GM19328 (cell line): ENCODE measurements at regions not wholly inside any gene's neighbourhood (a gene's known extent, or its start where the extent isn't known, plus 50 kb on each side); places are given as distances from the start of the nearest gene placed in this dataset.
"Not testable (repeated sequence)": the region's sequence is repeated elsewhere in the genome, so short reads cannot be mapped to it uniquely, and the experiment has no call there.

Experiments used
- ATAC-seq: cut with Tn5 transposase; IDR thresholded peaks from one replicate; pipeline ENCODE4 v1.9.1; 2021; ENCODE audit warnings: mild to moderate bottlenecking, moderate library complexity; ENCODE audit not compliant: unreplicated experiment

DNA sequence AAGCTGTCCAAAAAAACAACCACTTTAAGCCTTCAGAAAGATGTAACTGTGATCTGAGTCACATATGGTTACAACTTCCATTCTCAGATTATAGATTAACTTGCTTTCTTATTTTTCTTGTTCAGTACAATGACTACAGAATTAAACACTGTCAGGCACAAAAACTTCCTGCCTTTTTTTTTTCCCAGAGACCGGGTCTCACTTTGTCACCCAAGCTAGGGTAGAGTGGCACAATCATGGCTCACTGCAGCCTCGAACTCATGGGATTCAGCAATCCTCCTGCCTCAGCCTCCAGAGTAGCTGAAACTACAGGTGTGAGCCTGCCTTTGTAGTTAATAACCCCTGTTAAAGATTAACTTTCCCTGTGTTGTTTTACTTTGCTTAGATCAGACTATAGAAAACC, 163.2 kb downstream of the AVL9 start:
- no peak for ATAC-seq

DNA sequence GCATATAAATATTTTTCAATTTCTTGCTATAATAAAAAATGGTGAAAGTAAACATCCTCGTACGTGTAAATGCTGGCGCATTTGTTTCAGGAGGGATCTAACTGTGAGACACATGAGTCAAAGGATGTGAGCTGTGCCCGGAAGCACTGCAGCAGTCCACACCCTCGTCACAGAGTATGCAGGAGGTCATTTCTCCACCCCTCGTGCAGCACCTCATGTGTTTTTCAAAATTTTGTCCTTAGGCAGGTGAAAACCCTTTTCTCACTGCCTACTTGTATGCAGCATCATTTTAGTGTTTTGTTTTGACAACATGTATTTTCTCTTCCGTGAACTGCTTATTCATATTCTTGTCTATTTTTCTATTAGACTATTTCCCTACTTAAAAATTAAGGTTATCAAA, 162.7 kb downstream of the AVL9 start:
- no peak for ATAC-seq

DNA sequence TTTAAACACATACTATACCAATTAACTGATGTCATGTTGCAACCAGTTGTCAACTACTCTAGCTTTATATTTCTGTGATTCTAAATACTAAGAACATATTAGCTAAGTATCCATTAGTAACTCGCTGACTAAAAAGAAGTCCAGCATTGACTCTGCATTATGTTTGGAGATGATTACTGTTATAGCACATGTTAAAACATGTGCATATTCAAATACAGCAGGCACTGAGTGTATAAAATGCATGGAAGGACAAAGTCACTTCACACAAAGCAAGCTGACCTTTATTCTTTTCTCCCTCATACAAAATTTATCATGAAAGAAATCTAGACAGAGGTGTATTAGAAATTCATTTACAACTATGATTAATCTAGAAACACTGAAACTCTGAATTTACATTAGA, 159.3 kb downstream of the AVL9 start:
- not testable (repeated sequence) for ATAC-seq

DNA sequence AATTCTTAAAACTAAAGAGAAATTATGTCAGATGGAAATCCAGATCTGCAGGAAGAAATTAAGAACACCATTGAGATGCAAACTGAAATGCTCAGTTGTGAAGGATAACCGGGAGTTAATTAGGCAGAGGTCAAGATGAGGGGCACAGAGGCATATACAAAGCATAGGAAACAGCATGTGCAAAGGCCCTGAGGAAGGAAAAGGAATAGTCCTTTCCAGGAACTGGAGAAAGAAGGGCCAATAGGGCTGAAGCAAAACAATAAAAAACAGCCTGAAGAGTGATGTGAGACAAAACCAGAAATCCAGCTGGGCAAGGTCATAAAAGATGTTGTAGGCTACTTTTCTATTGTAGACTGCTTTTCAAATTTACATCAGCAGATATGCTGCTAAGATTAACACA, 155.1 kb downstream of the AVL9 start:
- not testable (repeated sequence) for ATAC-seq

DNA sequence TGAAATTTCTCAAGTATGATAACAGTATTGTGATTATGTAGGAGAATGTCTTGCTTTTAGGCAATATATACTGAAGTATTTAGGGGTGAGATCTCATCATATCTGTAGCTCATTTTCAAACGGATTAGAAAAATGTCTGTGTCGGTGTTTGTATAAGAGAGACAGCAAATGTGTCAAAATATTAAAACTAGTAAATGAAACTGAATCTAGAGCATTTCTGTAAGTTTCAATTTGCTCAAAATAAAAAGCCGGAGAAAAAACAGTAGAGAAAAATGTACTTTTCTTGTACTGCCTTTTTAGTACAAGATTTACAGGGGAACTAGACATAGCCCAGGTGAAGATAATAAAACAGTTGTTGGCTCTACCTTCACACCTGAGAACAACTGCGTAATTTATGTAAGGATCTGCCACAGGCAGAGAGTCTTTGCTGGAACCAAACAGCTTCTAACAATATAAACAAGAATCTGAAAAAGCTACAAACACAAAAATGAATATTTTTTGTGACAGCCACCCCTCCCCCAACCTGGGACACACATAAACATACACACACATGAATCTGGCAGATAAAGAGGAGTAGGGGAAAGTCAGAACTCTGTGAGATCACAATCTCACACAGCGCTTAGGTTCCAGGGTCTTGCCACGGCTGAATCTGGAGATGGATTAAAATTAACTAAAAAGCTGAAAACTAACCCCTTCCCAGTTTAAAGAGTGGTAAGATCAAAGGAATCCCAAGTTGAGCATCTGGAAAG, 153.3 kb downstream of the AVL9 start:
- no peak for ATAC-seq

DNA sequence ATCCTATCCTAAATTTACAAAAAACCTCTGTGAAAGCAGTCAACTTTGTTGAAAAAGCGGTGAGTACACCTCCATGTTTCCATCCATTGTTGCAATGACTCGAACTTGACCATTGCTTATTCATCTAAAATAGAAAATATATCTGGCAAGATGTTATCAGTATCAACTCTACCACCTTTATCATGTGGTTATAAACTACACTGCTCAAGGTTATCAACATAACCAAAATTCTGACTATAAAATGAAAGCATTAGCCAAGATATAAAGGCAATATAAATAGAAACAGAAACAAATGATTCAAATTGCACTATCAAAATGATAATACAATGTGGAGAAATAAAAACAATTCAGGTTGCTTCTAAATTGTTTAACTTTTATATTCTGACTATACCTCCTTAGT, 150.0 kb downstream of the AVL9 start:
- ATAC-seq, result not testable (repeated sequence)

DNA sequence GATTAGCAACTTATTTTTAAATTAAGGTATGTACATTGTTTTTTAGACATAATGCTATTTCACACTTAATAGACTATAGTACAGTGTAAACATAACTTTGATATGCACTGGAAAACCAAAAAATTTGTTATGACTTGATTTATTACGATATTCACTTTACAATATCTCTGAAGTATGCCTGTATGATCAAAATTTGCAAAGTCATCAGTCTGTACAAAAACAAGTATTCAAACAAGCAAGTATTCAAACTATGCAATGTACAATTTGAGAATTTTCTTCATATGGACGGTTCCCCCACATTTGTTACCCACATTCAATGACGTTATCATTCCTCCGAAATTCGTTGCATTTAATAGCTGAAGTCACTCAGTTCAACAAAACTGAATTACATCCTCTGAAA, 147.9 kb downstream of the AVL9 start:
- no peak for ATAC-seq

DNA sequence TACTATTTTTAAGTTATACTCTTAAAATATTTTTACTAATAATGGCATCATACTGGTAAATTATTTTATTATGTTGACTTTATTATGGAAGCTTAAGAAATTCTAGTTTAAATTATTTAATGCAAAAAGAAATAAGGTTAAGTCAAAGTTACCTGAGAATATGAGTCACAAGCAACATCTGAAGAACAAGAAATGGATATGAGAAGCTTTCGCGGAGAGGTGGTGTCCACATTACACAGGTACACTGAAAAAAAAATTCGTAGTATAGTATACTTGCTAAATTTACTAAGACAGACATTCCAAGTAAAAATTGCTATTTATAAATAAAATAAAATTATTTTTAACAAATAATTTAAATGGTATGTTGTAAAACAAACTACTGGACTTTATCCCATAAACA, 143.8 kb downstream of the AVL9 start:
- peak; percentile 17 for ATAC-seq

DNA sequence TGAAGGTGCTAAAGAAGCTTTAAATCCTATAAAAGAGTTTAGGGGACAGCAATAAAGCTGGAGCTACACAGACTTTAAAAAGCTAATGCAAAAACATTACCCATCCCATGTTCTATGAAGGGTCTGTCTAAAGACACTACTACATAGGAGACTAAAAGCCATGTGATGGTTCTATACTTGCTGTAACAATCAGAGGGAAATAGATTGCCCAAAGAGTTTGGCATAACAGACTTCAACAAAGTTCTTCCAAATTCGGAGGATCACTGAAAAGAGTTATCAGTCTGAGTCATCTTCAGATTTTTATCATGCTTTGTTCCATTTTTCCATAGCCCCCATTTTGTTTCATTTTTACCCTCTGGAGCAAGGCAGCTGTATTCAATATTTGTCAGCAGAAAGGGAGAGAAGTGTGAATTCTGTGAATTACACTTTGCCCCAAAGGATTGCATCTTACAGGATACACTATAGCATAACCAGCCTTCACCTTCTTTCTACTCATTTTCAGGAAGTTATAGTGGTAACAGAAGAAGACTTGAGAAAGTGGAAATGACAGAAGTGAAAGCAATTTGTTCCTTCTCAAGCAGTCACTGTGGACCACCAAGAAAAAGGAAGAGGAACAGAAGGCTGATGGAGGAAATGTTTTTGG, 143.3 kb downstream of the AVL9 start:
- peak; percentile 82 for ATAC-seq
